ENCODE measurements at regions not wholly inside any gene's neighbourhood (a gene's known extent, or its start where the extent isn't known, plus 50 kb on each side); places are given as distances from the start of the nearest gene placed in this dataset.
A peak's percentile ranks its signal among the peaks of the same experiment; 100 is the strongest.

DNA sequence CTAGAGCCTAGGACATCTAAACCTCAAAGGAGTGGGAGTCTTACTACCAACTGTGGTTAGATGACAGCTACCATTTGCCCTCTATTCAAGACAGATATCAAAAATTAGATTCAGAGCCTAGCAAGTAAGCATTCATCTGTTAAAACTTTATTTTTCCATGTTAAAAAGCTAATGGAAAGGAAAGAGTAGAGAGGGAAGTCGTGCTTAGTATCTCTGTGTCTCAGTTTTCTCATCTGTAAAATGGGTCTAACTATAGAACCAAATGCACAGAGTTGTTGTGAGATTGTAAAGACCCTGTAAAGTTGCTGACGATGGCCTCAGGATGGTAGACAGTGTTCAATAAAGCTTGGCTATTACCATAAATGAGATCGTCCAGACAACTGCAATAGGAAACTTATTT lies 428.5 kb upstream of the RUNX1 start:
- no peak overlapping the region for H3K4me2 ChIP-seq (ENCODE audit: low read depth, low read length)
- BruUV-seq (replicated peaks) = no TSS peak
- WGBS (ENCODE audit: low lambda C conversion rate) = 27% methylated on average over 3 of the region's 3 CpGs
- TF ChIP-seq POLR2G (IDR thresholded peaks at IDR 0.05; ENCODE audit: low read depth, low read length) (no peak), FOSL1 (CRISPR knock-in tag; IDR thresholded peaks at IDR 0.05; ENCODE audit: borderline replicate concordance) (no peak), ZNF629 (CRISPR knock-in tag; conservative IDR thresholded peaks at IDR 0.05) (0 out of 2 replicates have a peak, but pooled peaks have one; percentile 10), ETV5 (CRISPR knock-in tag; IDR thresholded peaks at IDR 0.05; ENCODE audit: borderline replicate concordance) (no peak), ZNF720 (CRISPR knock-in tag; IDR thresholded peaks at IDR 0.05) (no peak)
- H2AFZ ChIP-seq (ENCODE audit: low read length) = no peak overlapping the region
- DNase-seq (ENCODE audit: low spot score) = no peak
- H3K9me3 ChIP-seq (ENCODE audit: low read length) = no peaks in the 10 kb centered on the region
- H3K4me3 ChIP-seq (replicated peaks in 1 of 3; ENCODE audit: insufficient read depth in 1 of 3, low read depth in 2 of 3, low read length in 3 of 3) = no peak overlapping the region
- H3K79me2 ChIP-seq (ENCODE audit: insufficient read depth, low read length) = no peaks in the 10 kb centered on the region
- no peak overlapping the region for H3K9ac ChIP-seq (ENCODE audit: insufficient read depth, low read depth, low read length)
- intact Hi-C loops (cut with micrococcal nuclease; ENCODE audit: unreplicated experiment) (no loop called here), in situ Hi-C loops (cut with HindIII; ENCODE audit: extremely low pct_ligation_motif_present, low pct_unique_long_range_greater_than_20kb) (no loop called here)
- FAIRE-seq = no peak
- ATAC-seq = no peak
- H4K20me1 ChIP-seq (ENCODE audit: insufficient read depth, low read length) = no peaks in the 10 kb centered on the region
- CTCF ChIA-PET (ENCODE audit: low intra/inter-chr PET ratio, low total read pairs) = no interaction called here
- POLR2A ChIA-PET = no interaction called here
- no peaks in the 10 kb centered on the region for H3K27me3 ChIP-seq (ENCODE audit: control insufficient read depth in 1 of 2, insufficient read depth in 2 of 2, low read length in 2 of 2)
- no peaks in the 10 kb centered on the region for H3K36me3 ChIP-seq (replicated peaks in 1 of 2; ENCODE audit: control insufficient read depth in 1 of 2, insufficient read depth in 2 of 2, low read length in 2 of 2)
- no peaks in the 10 kb centered on the region for H3K4me1 ChIP-seq (ENCODE audit: insufficient read depth, low read length)
- no peak overlapping the region for H3K27ac ChIP-seq (ENCODE audit: extremely low read length, insufficient read depth, low read length)

DNA sequence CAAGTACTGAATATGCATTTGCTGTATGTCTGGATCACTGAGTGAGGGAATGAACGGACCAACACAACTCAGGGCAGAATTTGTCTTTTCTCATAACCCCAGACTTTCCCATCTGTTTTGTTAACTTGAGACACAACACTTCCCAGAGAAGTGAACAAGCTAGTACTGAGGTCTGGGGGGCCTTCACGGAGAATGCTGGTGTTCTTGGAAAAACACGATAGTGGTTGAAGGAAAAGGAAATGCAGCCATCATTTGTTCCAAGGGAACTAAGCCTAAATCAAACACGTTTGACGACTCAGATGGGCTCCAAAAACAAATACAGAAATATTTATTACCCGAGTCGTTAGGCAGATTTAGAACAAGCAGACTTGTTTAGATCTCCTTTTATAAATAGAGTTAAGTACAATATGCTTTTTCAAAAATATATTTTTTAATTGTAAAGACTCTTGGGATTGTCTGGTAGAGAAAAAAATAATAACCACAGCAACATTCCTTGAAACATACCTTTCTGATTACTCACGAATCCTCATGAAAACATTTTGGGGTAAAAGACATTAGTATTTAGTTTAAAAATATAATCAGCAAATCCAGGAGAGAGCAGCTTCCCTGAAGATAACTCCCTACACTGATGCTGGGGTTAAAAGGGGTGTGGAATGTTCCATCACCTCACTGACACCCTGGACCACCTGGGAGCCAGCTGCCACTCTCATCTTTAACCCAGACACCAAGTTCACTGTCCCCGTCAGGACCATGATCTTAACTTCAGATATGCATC lies 427.7 kb upstream of the RUNX1 start:
- no TSS peak for BruUV-seq (replicated peaks)
- H2AFZ ChIP-seq (ENCODE audit: low read length) = no peak overlapping the region
- H4K20me1 ChIP-seq (ENCODE audit: insufficient read depth, low read length) = no peaks in the 10 kb centered on the region
- no peak overlapping the region for H3K4me3 ChIP-seq (replicated peaks in 1 of 3; ENCODE audit: insufficient read depth in 1 of 3, low read depth in 2 of 3, low read length in 3 of 3)
- TF ChIP-seq HNF4A (CRISPR knock-in tag; IDR thresholded peaks at IDR 0.05) (no peak), MYNN (CRISPR knock-in tag; IDR thresholded peaks at IDR 0.05; ENCODE audit: low read depth) (no peak), JUNB (CRISPR knock-in tag; IDR thresholded peaks at IDR 0.05; ENCODE audit: borderline replicate concordance) (no peak), ETV5 (CRISPR knock-in tag; IDR thresholded peaks at IDR 0.05; ENCODE audit: borderline replicate concordance) (no peak), TRIM24 (CRISPR knock-in tag; IDR thresholded peaks at IDR 0.05) (no peak), ZNF136 (CRISPR knock-in tag; IDR thresholded peaks at IDR 0.05; ENCODE audit: low read depth) (no peak), ZNF30 (CRISPR knock-in tag; IDR thresholded peaks at IDR 0.05) (no peak), AHDC1 (CRISPR knock-in tag; IDR thresholded peaks at IDR 0.05; ENCODE audit: borderline replicate concordance) (no peak), ZNF33A (CRISPR knock-in tag; IDR thresholded peaks at IDR 0.05; ENCODE audit: borderline replicate concordance) (no peak), ZNF792 (CRISPR knock-in tag; IDR thresholded peaks at IDR 0.05) (no peak)
- no peaks in the 10 kb centered on the region for H3K9me3 ChIP-seq (ENCODE audit: low read length)
- ChIA-PET POLR2A (no interaction called here), CTCF (ENCODE audit: low intra/inter-chr PET ratio, low total read pairs) (no interaction called here)
- no peaks in the 10 kb centered on the region for H3K79me2 ChIP-seq (ENCODE audit: insufficient read depth, low read length)
- DNase-seq (ENCODE audit: low spot score) (no peak), FAIRE-seq (no peak), ATAC-seq (no peak)
- no peak overlapping the region for H3K27ac ChIP-seq (ENCODE audit: extremely low read length, insufficient read depth, low read length)
- H3K27me3 ChIP-seq (ENCODE audit: control insufficient read depth in 1 of 2, insufficient read depth in 2 of 2, low read length in 2 of 2) = no peaks in the 10 kb centered on the region
- H3K36me3 ChIP-seq (replicated peaks in 1 of 2; ENCODE audit: control insufficient read depth in 1 of 2, insufficient read depth in 2 of 2, low read length in 2 of 2) = no peaks in the 10 kb centered on the region
- no peaks in the 10 kb centered on the region for H3K4me1 ChIP-seq (ENCODE audit: insufficient read depth, low read length)
- intact Hi-C loops (cut with micrococcal nuclease; ENCODE audit: unreplicated experiment) = no loop called here
- no peak overlapping the region for H3K4me2 ChIP-seq (ENCODE audit: low read depth, low read length)
- no peak overlapping the region for H3K9ac ChIP-seq (ENCODE audit: insufficient read depth, low read depth, low read length)
- WGBS (ENCODE audit: low lambda C conversion rate) = 25% methylated on average over 8 of the region's 9 CpGs
- in situ Hi-C loops (cut with HindIII; ENCODE audit: extremely low pct_ligation_motif_present, low pct_unique_long_range_greater_than_20kb) = no loop called here

All from HepG2 (cell line).